ENCODE measurements at regions not wholly inside any gene's neighbourhood (a gene's known extent, or its start where the extent isn't known, plus 50 kb on each side); places are given as distances from the start of the nearest gene placed in this dataset.

DNA sequence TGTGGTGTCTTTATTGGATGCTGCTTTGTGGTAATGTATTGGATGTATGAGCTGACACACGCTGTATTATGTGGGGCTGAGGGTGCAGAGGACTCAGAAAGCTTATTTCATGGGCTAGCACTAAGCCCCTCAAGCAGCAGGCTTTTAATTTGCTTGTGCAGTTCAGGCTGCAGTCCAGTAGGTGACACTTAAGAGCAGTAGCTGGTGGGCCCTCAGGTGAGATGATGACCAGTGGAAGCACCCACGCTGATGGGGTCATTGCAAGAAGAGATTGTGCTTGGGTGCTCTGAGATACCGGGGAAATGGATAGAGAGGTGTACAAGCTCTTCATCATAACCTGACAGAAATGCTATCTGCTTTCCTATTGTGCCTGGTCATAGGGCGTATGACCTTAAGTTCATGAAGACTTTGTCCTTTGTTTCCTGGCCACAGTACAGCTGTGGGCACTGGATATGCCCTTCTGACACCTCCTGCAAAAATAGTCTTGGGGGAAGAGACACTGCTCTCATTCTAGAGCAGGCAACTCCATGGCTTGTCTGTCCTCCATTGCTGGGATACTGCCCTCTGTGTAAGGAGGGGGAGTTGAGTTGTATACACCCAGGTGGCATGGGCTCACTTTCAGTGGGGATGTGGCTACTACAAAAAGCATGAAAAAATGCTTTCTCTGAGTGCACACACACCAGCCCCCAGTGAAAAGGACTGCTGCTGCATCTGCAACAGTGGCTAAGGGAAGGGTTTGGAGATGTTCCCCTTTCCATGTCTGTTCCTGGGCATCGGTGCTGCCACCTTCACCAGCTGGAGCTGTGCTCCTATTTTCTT, 205.7 kb upstream of the ZSWIM2 start:
- H3K4me1 ChIP-seq (ENCODE audit: insufficient read depth, low read length) = no peaks in the 10 kb centered on the region
- Mint-ChIP-seq H3K36me3 (ENCODE audit: insufficient read depth in 1 of 3, low read depth in 3 of 3) (peaks cover 0 to 4% (median 0%) of the 10 kb centered on the region in 3 experiments; a peak in 2 of 7 replicates), H3K27ac (no peak overlapping the region), H3K4me1 (no peaks in the 10 kb centered on the region), H3K9me3 (no peaks in the 10 kb centered on the region; a peak in 1 of 5 replicates), H3K27me3 (ENCODE audit: low read depth) (no peaks in the 10 kb centered on the region), H3K4me3 (no peak overlapping the region)
- H2BK20ac ChIP-seq (ENCODE audit: low read depth, low read length, poor library complexity, severe bottlenecking) = no peak overlapping the region
- DNase-seq = peak; percentile 44
- no peak overlapping the region for H4K8ac ChIP-seq (replicated peaks; ENCODE audit: insufficient read length, low read depth, low read length)
- no peak overlapping the region for H4K91ac ChIP-seq (ENCODE audit: insufficient read length, low read depth, low read length)
- TF ChIP-seq, protein P1, sequence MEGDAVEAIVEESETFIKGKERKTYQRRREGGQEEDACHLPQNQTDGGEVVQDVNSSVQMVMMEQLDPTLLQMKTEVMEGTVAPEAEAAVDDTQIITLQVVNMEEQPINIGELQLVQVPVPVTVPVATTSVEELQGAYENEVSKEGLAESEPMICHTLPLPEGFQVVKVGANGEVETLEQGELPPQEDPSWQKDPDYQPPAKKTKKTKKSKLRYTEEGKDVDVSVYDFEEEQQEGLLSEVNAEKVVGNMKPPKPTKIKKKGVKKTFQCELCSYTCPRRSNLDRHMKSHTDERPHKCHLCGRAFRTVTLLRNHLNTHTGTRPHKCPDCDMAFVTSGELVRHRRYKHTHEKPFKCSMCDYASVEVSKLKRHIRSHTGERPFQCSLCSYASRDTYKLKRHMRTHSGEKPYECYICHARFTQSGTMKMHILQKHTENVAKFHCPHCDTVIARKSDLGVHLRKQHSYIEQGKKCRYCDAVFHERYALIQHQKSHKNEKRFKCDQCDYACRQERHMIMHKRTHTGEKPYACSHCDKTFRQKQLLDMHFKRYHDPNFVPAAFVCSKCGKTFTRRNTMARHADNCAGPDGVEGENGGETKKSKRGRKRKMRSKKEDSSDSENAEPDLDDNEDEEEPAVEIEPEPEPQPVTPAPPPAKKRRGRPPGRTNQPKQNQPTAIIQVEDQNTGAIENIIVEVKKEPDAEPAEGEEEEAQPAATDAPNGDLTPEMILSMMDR (conservative IDR thresholded peaks at IDR 0.05) = peak; percentile 53; the same call in 2 of the 3 replicates
- H3K27me3 ChIP-seq (ENCODE audit: insufficient read depth, low read length) = no peaks in the 10 kb centered on the region
- H4K5ac ChIP-seq (ENCODE audit: insufficient read length, low read depth, low read length) = no peak overlapping the region
- H4K20me1 ChIP-seq (ENCODE audit: control insufficient read depth, insufficient read depth, insufficient read length) = no peaks in the 10 kb centered on the region
- H3K23ac ChIP-seq (ENCODE audit: insufficient read length, low read depth, low read length) = no peak overlapping the region
- H2AK5ac ChIP-seq (ENCODE audit: insufficient read length, low read length) = no peak overlapping the region
- H3K14ac ChIP-seq (ENCODE audit: insufficient read depth, low read length) = no peak overlapping the region
- no peaks in the 10 kb centered on the region for H3K79me2 ChIP-seq (ENCODE audit: insufficient read depth, low read length)
- no peak overlapping the region for H2BK12ac ChIP-seq (ENCODE audit: insufficient read length, low read depth, low read length)
- no peak overlapping the region for H2BK120ac ChIP-seq (ENCODE audit: low read depth, low read length, poor library complexity, severe bottlenecking)
- no peaks in the 10 kb centered on the region for H3K9me3 ChIP-seq (ENCODE audit: control insufficient read depth, low read depth, low read length)
- H3K23me2 ChIP-seq (ENCODE audit: insufficient read length, low read depth, low read length, poor library complexity, severe bottlenecking) = no peaks in the 10 kb centered on the region
- H3K18ac ChIP-seq (ENCODE audit: insufficient read length, low read depth, low read length) = no peak overlapping the region
- H2AFZ ChIP-seq (ENCODE audit: low read length) = no peak overlapping the region
- no peak overlapping the region for H3K9ac ChIP-seq (ENCODE audit: extremely low read depth, insufficient read length, low read length)
- no peaks in the 10 kb centered on the region for H3K79me1 ChIP-seq (ENCODE audit: insufficient read depth, low read depth, low read length, poor library complexity, severe bottlenecking)
- H3K27ac ChIP-seq (ENCODE audit: insufficient read length, low read depth, low read length) = no peak overlapping the region
- H3K4ac ChIP-seq (ENCODE audit: low read depth, low read length) = no peak overlapping the region
- H3T11ph ChIP-seq (ENCODE audit: low read length) = no peak overlapping the region
- H3K4me2 ChIP-seq (ENCODE audit: insufficient read depth, insufficient read length, low read length) = no peak overlapping the region
- no peak overlapping the region for H3K56ac ChIP-seq (ENCODE audit: insufficient read length, low read depth, low read length)
- no peak overlapping the region for H2BK5ac ChIP-seq (ENCODE audit: insufficient read length, low read length)
- WGBS (ENCODE audit: extremely low coverage, insufficient read length, low lambda C conversion rate) = no CpG with 5 or more reads among the region's 5 CpGs
- no peak overlapping the region for H2BK15ac ChIP-seq (ENCODE audit: low read depth, low read length)
